Esophagus mucosa (tissue), 1 donor: ENCODE measurements at regions not wholly inside any gene's neighbourhood (a gene's known extent, or its start where the extent isn't known, plus 50 kb on each side); places are given as distances from the start of the nearest gene placed in this dataset.
"Not testable (repeated sequence)": the region's sequence is repeated elsewhere in the genome, so short reads cannot be mapped to it uniquely, and the experiment has no call there.

ENCODE experiments used
- ATAC-seq: fragments of 200-7000 bp; cut with Tn5 transposase; one replicate; pipeline ENCODE4 v1.9.1; 2020
- donor health status: DM: yes; HTN: yes; CAD: no.

- no peak for ATAC-seq
Observed at GRCh38 chr2:10224734-10225133, 78.0 kb upstream of the HPCAL1 start.

GRCh38 chr2:10225291-10226037 lies 77.2 kb upstream of the HPCAL1 start:
- ATAC-seq: no peak

GRCh38 chr2:10226038-10226724 lies 76.5 kb upstream of the HPCAL1 start:
- ATAC-seq: no peak

- no peak for ATAC-seq
Observed at GRCh38 chr2:10228611-10229365, 73.9 kb upstream of the HPCAL1 start.

- no peak for ATAC-seq
Observed at GRCh38 chr2:10229462-10230099, 73.1 kb upstream of the HPCAL1 start.

- no peak for ATAC-seq
Observed at GRCh38 chr2:10230499-10230898, 72.2 kb upstream of the HPCAL1 start.

GRCh38 chr2:10230921-10231320 lies 71.8 kb upstream of the HPCAL1 start:
- not testable (repeated sequence) for ATAC-seq

GRCh38 chr2:10231551-10232085 lies 71.1 kb upstream of the HPCAL1 start:
- ATAC-seq: no peak

- ATAC-seq: no peak
Observed at GRCh38 chr2:10232096-10232815, 70.4 kb upstream of the HPCAL1 start.

GRCh38 chr2:10233131-10234012 lies 69.3 kb upstream of the HPCAL1 start:
- ATAC-seq: no peak

- ATAC-seq: no peak
Observed at GRCh38 chr2:10234013-10234306, 68.7 kb upstream of the HPCAL1 start.

- no peak for ATAC-seq
Observed at GRCh38 chr2:10234409-10235094, 68.2 kb upstream of the HPCAL1 start.

- no peak for ATAC-seq
Observed at GRCh38 chr2:10235099-10235908, 67.4 kb upstream of the HPCAL1 start.

GRCh38 chr2:10235909-10236550 lies 66.7 kb upstream of the HPCAL1 start:
- no peak for ATAC-seq

- no peak for ATAC-seq
Observed at GRCh38 chr2:10236571-10237391, 65.9 kb upstream of the HPCAL1 start.

- ATAC-seq: no peak
Observed at GRCh38 chr2:10237392-10238321, 65.0 kb upstream of the HPCAL1 start.

- ATAC-seq: no peak
Observed at GRCh38 chr2:10238396-10238795, 64.3 kb upstream of the HPCAL1 start.
